Stimulated activated naive CD8-positive, alpha-beta T cell treated with anti-CD3 and anti-CD28 coated beads, Interleukin-15, amount 100 ng/mL, for 72 hours (primary cell): ENCODE measurements at regions not wholly inside any gene's neighbourhood (a gene's known extent, or its start where the extent isn't known, plus 50 kb on each side); places are given as distances from the start of the nearest gene placed in this dataset.
A peak's percentile ranks its signal among the peaks of the same experiment; 100 is the strongest.

Experiments
- ATAC-seq: fragments of 150-1000 bp; cut with Tn5 transposase; 2 replicates; pipeline ENCODE4 v1.10.0; 2021; ENCODE audit warnings: mild to moderate bottlenecking, moderate library complexity
- DNase-seq, 2 donors: peaks; one replicate each; pipeline ENCODE4 v3.0.0; 2021 to 2022
- H3K27ac Mint-ChIP-seq, 2 donors: one replicate each; pipeline ENCODE4 v1.8.0; 2022; ENCODE audit warnings: mild to moderate bottlenecking in 2 of 2, mixed read lengths in 2 of 2, moderate library complexity in 2 of 2
- H3K27me3 Mint-ChIP-seq: one replicate; pipeline ENCODE4 v1.8.0; 2022; ENCODE audit warnings: mixed read lengths
- H3K4me1 Mint-ChIP-seq: one replicate; pipeline ENCODE4 v1.8.0; 2022; ENCODE audit warnings: mild to moderate bottlenecking, mixed read lengths
- H3K4me3 Mint-ChIP-seq, 2 donors: one replicate each; pipeline ENCODE4 v1.8.0; 2022; ENCODE audit warnings: mild to moderate bottlenecking in 2 of 2, mixed read lengths in 2 of 2, moderate library complexity in 1 of 2
- H3K9me3 Mint-ChIP-seq, 2 donors: one replicate each; pipeline ENCODE4 v1.8.0; 2022; ENCODE audit warnings: mixed read lengths in 2 of 2

- H3K27ac Mint-ChIP-seq, result no peak overlapping the region
- no peak overlapping the region for H3K4me3 Mint-ChIP-seq
- DNase-seq (no peak), ATAC-seq (no peak)
- no peaks in the 10 kb centered on the region for H3K4me1 Mint-ChIP-seq
- H3K9me3 Mint-ChIP-seq, result no peaks in the 10 kb centered on the region
- H3K27me3 Mint-ChIP-seq, result peaks cover 16% of the 10 kb centered on the region
Observed at GRCh38 chr2:23231865-23232264, 153.1 kb upstream of the KLHL29 start.

GRCh38 chr2:23235292-23235691 lies 149.7 kb upstream of the KLHL29 start:
- no peak for DNase-seq
- H3K4me3 Mint-ChIP-seq, result no peak overlapping the region
- H3K4me1 Mint-ChIP-seq, result no peaks in the 10 kb centered on the region
- H3K9me3 Mint-ChIP-seq, result no peaks in the 10 kb centered on the region
- H3K27me3 Mint-ChIP-seq, result peaks cover 16% of the 10 kb centered on the region
- no peak for ATAC-seq
- H3K27ac Mint-ChIP-seq, result no peak overlapping the region

- no peak overlapping the region for H3K27ac Mint-ChIP-seq
- no peaks in the 10 kb centered on the region for H3K4me1 Mint-ChIP-seq
- no peak for ATAC-seq
- peaks cover 16% of the 10 kb centered on the region for H3K27me3 Mint-ChIP-seq
- no peak for DNase-seq
- H3K9me3 Mint-ChIP-seq, result no peaks in the 10 kb centered on the region
- H3K4me3 Mint-ChIP-seq, result no peak overlapping the region
Observed at GRCh38 chr2:23235736-23236135, 149.2 kb upstream of the KLHL29 start.

GRCh38 chr2:23237147-23237546 lies 147.8 kb upstream of the KLHL29 start:
- peaks cover 16% of the 10 kb centered on the region for H3K27me3 Mint-ChIP-seq
- H3K4me3 Mint-ChIP-seq, result no peak overlapping the region
- no peaks in the 10 kb centered on the region for H3K4me1 Mint-ChIP-seq
- DNase-seq (no peak), ATAC-seq (no peak)
- H3K27ac Mint-ChIP-seq, result peak overlapping the region in 1 of 2 donors; percentile 87
- no peaks in the 10 kb centered on the region for H3K9me3 Mint-ChIP-seq

GRCh38 chr2:23238011-23238657 lies 146.8 kb upstream of the KLHL29 start:
- Mint-ChIP-seq H3K4me3 (no peak overlapping the region), H3K27me3 (peaks cover 8% of the 10 kb centered on the region), H3K4me1 (no peaks in the 10 kb centered on the region), H3K9me3 (no peaks in the 10 kb centered on the region), H3K27ac (no peak overlapping the region)
- DNase-seq (no peak), ATAC-seq (no peak)

- DNase-seq (no peak), ATAC-seq (no peak)
- Mint-ChIP-seq H3K27me3 (peaks cover 2% of the 10 kb centered on the region), H3K4me1 (no peaks in the 10 kb centered on the region), H3K9me3 (no peaks in the 10 kb centered on the region), H3K27ac (no peak overlapping the region), H3K4me3 (no peak overlapping the region)
Observed at GRCh38 chr2:23239374-23239773, 145.6 kb upstream of the KLHL29 start.

GRCh38 chr2:23241121-23241520 lies 143.9 kb upstream of the KLHL29 start:
- no peaks in the 10 kb centered on the region for H3K4me1 Mint-ChIP-seq
- H3K27me3 Mint-ChIP-seq, result no peaks in the 10 kb centered on the region
- H3K9me3 Mint-ChIP-seq, result no peaks in the 10 kb centered on the region
- no peak for ATAC-seq
- H3K27ac Mint-ChIP-seq, result no peak overlapping the region
- H3K4me3 Mint-ChIP-seq, result no peak overlapping the region
- no peak for DNase-seq

GRCh38 chr2:23241611-23242245 lies 143.3 kb upstream of the KLHL29 start:
- Mint-ChIP-seq H3K27ac (no peak overlapping the region), H3K4me1 (no peaks in the 10 kb centered on the region), H3K4me3 (no peak overlapping the region), H3K9me3 (no peaks in the 10 kb centered on the region), H3K27me3 (no peaks in the 10 kb centered on the region)
- DNase-seq (no peak), ATAC-seq (no peak)

- Mint-ChIP-seq H3K27ac (no peak overlapping the region), H3K9me3 (no peaks in the 10 kb centered on the region), H3K4me1 (no peaks in the 10 kb centered on the region), H3K27me3 (peaks cover 6% of the 10 kb centered on the region), H3K4me3 (no peak overlapping the region)
- DNase-seq, result no peak
- no peak for ATAC-seq
Observed at GRCh38 chr2:23243073-23243659, 141.8 kb upstream of the KLHL29 start.

GRCh38 chr2:23244617-23245016 lies 140.4 kb upstream of the KLHL29 start:
- Mint-ChIP-seq H3K9me3 (no peaks in the 10 kb centered on the region), H3K27me3 (peaks cover 7% of the 10 kb centered on the region), H3K27ac (no peak overlapping the region), H3K4me3 (no peak overlapping the region), H3K4me1 (no peaks in the 10 kb centered on the region)
- DNase-seq (no peak), ATAC-seq (no peak)

GRCh38 chr2:23246992-23247683 lies 137.8 kb upstream of the KLHL29 start:
- no peaks in the 10 kb centered on the region for H3K9me3 Mint-ChIP-seq
- H3K27ac Mint-ChIP-seq, result no peak overlapping the region
- H3K4me3 Mint-ChIP-seq, result no peak overlapping the region

GRCh38 chr2:23248667-23249066 lies 136.3 kb upstream of the KLHL29 start:
- ATAC-seq, result no peak
- no peaks in the 10 kb centered on the region for H3K4me1 Mint-ChIP-seq
- H3K4me3 Mint-ChIP-seq, result no peak overlapping the region
- DNase-seq, result no peak
- H3K27me3 Mint-ChIP-seq, result peaks cover 34% of the 10 kb centered on the region
- H3K27ac Mint-ChIP-seq, result no peak overlapping the region
- no peaks in the 10 kb centered on the region for H3K9me3 Mint-ChIP-seq

More at GRCh38 chr2:23246992-23247683, 137.8 kb upstream of the KLHL29 start:
- no peak for DNase-seq
- H3K4me1 Mint-ChIP-seq, result no peaks in the 10 kb centered on the region
- ATAC-seq, result no peak
- H3K27me3 Mint-ChIP-seq, result peaks cover 25% of the 10 kb centered on the region

- Mint-ChIP-seq H3K4me3 (no peak overlapping the region), H3K27ac (no peak overlapping the region), H3K27me3 (peaks cover 38% of the 10 kb centered on the region), H3K9me3 (no peaks in the 10 kb centered on the region), H3K4me1 (no peaks in the 10 kb centered on the region)
- no peak for ATAC-seq
- no peak for DNase-seq
Observed at GRCh38 chr2:23249348-23249747, 135.6 kb upstream of the KLHL29 start.

- Mint-ChIP-seq H3K27me3 (peaks cover 38% of the 10 kb centered on the region), H3K4me1 (no peaks in the 10 kb centered on the region), H3K27ac (no peak overlapping the region), H3K4me3 (no peak overlapping the region), H3K9me3 (peaks cover 0 to 3% of the 10 kb centered on the region in 2 donors)
- DNase-seq (no peak), ATAC-seq (no peak)
Observed at GRCh38 chr2:23250371-23250770, 134.6 kb upstream of the KLHL29 start.

- Mint-ChIP-seq H3K4me1 (no peaks in the 10 kb centered on the region), H3K27ac (no peak overlapping the region), H3K27me3 (peaks cover 26% of the 10 kb centered on the region), H3K4me3 (no peak overlapping the region), H3K9me3 (peaks cover 0 to 5% of the 10 kb centered on the region in 2 donors)
- ATAC-seq (no peak), DNase-seq (no peak)
Observed at GRCh38 chr2:23256643-23257042, 128.3 kb upstream of the KLHL29 start.

- Mint-ChIP-seq H3K4me1 (no peaks in the 10 kb centered on the region), H3K27me3 (peaks cover 16% of the 10 kb centered on the region), H3K27ac (no peak overlapping the region), H3K4me3 (no peak overlapping the region), H3K9me3 (no peaks in the 10 kb centered on the region)
- no peak for DNase-seq
- no peak for ATAC-seq
Observed at GRCh38 chr2:23260621-23261020, 124.4 kb upstream of the KLHL29 start.
